NB4 (cell line): ENCODE measurements at regions not wholly inside any gene's neighbourhood (a gene's known extent, or its start where the extent isn't known, plus 50 kb on each side); places are given as distances from the start of the nearest gene placed in this dataset.

Experiments
- DNase-seq: peaks from one replicate; pipeline ENCODE4 v3.0.0; 2010; ENCODE audit warnings: low read depth
- H3K4me3 ChIP-seq: one replicate; pipeline ENCODE4 v1.5.1; 2011; ENCODE audit warnings: mild to moderate bottlenecking, low read depth, low read length, moderate library complexity
- CTCF ChIP-seq: IDR thresholded peaks from one replicate; pipeline ENCODE4 v1.5.1; 2012; ENCODE audit warnings: low read depth, low read length
- MAX ChIP-seq: IDR thresholded peaks from 2 replicates; pipeline ENCODE4 v1.6.1; 2011; ENCODE audit warnings: low read depth, low read length
- MYC ChIP-seq: IDR thresholded peaks from 2 replicates; pipeline ENCODE4 v1.6.1; 2011; ENCODE audit warnings: low read depth, low read length
- POLR2A ChIP-seq: IDR thresholded peaks from 2 replicates; pipeline ENCODE4 v1.6.1; 2011; ENCODE audit warnings: mild to moderate bottlenecking; ENCODE audit not compliant: insufficient read length; ENCODE audit errors: extremely low read depth

DNA sequence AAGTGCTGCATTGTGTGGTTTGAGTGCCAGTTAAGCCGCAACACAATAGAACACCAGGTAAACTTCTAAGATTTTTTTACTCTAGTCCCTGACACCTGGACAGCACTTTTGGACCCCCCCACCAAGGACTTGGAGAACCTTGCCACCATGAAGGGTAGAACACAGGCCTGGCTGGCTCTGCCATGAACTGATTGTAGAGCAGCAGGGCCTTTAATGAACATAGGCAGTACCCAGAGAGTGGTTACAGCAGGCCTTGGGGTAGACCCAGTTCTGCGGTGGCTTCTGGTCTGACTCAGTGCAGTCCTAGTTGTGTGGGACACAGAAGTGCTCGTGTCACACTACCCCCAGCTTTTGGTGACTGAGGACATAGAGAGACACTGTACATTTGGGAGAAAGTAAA lies 648.3 kb downstream of the PCDH19 start:
- no peak overlapping the region for H3K4me3 ChIP-seq
- DNase-seq, result no peak
- no peak for TF ChIP-seq MYC
- TF ChIP-seq POLR2A, result no peak
- TF ChIP-seq CTCF, result no peak
- no peak for TF ChIP-seq MAX

DNA sequence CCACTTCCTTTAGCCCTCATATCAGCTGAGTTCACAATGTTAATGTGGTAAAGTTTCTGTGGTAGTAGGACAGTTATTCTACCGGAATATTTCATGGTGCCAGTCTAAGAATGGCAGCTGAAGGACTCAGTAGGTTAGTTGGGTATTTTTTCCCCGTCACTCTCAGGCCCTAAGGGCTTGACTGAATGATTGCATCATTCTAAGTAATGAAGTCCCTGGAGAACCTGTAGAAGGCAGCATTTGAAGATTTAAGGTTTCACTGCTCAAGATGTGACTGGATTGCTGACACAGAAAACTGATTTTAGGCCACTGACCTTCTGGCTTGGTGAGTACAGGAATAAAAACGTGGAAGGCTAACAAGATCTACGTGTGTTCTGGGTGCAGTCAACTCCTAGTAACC lies 657.3 kb downstream of the PCDH19 start:
- no peak for DNase-seq
- H3K4me3 ChIP-seq, result no peak overlapping the region
- TF ChIP-seq POLR2A (no peak), MYC (no peak), MAX (no peak), CTCF (no peak)

- TF ChIP-seq MAX (no peak), MYC (no peak), POLR2A (no peak), CTCF (no peak)
- no peak overlapping the region for H3K4me3 ChIP-seq
- DNase-seq, result no peak
Measured at GRCh38 chrX:99750721-99751120, 659.4 kb downstream of the PCDH19 start.

DNA sequence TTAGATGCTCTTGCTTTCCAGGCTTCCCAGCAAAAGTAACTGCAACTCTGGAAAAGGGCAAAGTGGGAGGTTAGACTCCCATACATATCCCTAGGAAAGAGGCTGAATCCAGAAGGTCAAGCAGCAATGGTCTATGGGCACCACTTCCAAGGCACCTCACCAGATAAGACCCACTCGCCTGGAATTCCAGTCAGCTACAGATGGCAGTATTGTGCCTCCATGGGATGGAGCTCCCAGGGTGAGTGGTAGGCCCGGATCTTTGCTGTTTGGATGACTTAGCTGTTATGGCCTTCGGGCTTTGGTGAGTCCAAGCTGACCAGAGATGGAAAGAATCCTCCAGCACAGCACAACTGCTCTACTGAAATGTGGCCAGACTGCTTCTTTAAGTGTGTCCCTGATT lies 688.0 kb downstream of the PCDH19 start:
- no peak for DNase-seq
- no peak for TF ChIP-seq MYC
- no peak for TF ChIP-seq POLR2A
- no peak for TF ChIP-seq MAX
- TF ChIP-seq CTCF, result no peak
- no peak overlapping the region for H3K4me3 ChIP-seq

- no peak overlapping the region for H3K4me3 ChIP-seq
- DNase-seq, result no peak
- TF ChIP-seq POLR2A (no peak), MAX (no peak), MYC (no peak), CTCF (no peak)
Measured at GRCh38 chrX:99719140-99719539, 690.9 kb downstream of the PCDH19 start.

DNA sequence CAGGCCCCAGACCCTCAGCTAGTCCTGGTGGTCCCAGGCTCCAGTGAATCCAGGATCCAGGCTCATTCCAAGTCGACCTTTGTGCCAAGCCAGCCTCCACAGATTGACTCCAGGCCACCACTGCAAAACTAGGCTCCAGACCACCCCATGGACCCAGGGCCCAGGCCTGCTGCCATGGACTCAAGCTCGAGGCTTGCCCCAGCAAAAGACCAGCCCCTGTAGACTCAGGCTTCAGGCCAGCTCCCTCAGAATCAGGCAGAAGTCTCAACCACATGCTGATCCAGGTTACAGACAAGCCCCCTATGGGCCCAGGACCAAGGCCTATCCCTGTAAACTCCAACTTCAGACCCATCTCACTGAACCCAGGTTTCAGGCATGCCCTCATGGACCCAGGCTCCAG lies 692.4 kb downstream of the PCDH19 start:
- no peak overlapping the region for H3K4me3 ChIP-seq
- no peak for TF ChIP-seq CTCF
- TF ChIP-seq MYC, result no peak
- TF ChIP-seq MAX, result no peak
- TF ChIP-seq POLR2A, result no peak
- DNase-seq, result no peak
